ENCODE measurements at regions not wholly inside any gene's neighbourhood (a gene's known extent, or its start where the extent isn't known, plus 50 kb on each side); places are given as distances from the start of the nearest gene placed in this dataset.

- no peak for TF ChIP-seq CTCF (IDR thresholded peaks at IDR 0.05)
- TF ChIP-seq POLR2A (IDR thresholded peaks at IDR 0.05) = no peak
Observed at GRCh38 chr4:23455456-23456158, 434.2 kb downstream of the PPARGC1A start.
